A673 (cell line): ENCODE measurements at regions not wholly inside any gene's neighbourhood (a gene's known extent, or its start where the extent isn't known, plus 50 kb on each side); places are given as distances from the start of the nearest gene placed in this dataset.

Source experiments
- EZH2 ChIP-seq: fragments of 200-600 bp; sonication (generic); IDR thresholded peaks from 2 replicates; pipeline ENCODE4 v1.6.1; 2017; ENCODE audit warnings: borderline replicate concordance, low read depth, mild to moderate bottlenecking, mixed read lengths, antibody characterized with exemption, low read length; ENCODE audit not compliant: poor library complexity, severe bottlenecking
- TF ChIP-seq, protein P1 (sequence below): fragments of 300-800, 200-600 bp; sonication (generic); conservative IDR thresholded peaks from 2 replicates; pipeline ENCODE4 v1.5.1; 2017; ENCODE audit warnings: low read depth, mild to moderate bottlenecking, antibody characterized with exemption, low read length, moderate library complexity, mixed read lengths

DNA sequence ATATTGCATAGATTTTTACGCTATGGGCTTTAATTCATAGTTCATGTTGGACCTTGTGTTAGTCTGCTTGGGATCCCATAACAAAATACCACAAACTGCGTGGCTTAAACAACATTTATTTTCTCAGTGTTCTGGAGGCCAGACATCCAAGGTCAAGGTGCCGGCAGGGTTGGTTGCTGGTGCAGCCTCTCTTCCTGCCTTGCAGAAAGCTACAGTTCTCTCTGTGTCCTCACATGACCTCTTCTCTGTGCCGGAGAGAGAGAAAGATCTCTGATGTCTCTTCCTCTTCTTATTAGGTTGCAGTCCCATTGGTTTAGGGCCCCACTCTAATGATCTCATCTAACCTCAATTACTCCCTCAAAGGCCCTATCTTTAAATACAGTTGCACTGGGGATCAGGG lies 170.5 kb downstream of the IPO8 start:
- TF ChIP-seq, protein P1, sequence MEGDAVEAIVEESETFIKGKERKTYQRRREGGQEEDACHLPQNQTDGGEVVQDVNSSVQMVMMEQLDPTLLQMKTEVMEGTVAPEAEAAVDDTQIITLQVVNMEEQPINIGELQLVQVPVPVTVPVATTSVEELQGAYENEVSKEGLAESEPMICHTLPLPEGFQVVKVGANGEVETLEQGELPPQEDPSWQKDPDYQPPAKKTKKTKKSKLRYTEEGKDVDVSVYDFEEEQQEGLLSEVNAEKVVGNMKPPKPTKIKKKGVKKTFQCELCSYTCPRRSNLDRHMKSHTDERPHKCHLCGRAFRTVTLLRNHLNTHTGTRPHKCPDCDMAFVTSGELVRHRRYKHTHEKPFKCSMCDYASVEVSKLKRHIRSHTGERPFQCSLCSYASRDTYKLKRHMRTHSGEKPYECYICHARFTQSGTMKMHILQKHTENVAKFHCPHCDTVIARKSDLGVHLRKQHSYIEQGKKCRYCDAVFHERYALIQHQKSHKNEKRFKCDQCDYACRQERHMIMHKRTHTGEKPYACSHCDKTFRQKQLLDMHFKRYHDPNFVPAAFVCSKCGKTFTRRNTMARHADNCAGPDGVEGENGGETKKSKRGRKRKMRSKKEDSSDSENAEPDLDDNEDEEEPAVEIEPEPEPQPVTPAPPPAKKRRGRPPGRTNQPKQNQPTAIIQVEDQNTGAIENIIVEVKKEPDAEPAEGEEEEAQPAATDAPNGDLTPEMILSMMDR = no peak
- TF ChIP-seq EZH2 = no peak
